ENCODE measurements at regions not wholly inside any gene's neighbourhood (a gene's known extent, or its start where the extent isn't known, plus 50 kb on each side); places are given as distances from the start of the nearest gene placed in this dataset.
"Not testable (repeated sequence)": the region's sequence is repeated elsewhere in the genome, so short reads cannot be mapped to it uniquely, and the experiment has no call there.

GRCh38 chr13:100789968-100790367 is 115.4 kb upstream of the TMTC4 start:
- Mint-ChIP-seq H3K36me3 (ENCODE audit: low read depth) (no peaks in the 10 kb centered on the region), H3K4me3 (no peak overlapping the region), H3K9me3 (peaks cover 11% of the 10 kb centered on the region), H3K4me1 (no peaks in the 10 kb centered on the region), H3K27me3 (peaks cover 10% of the 10 kb centered on the region), H3K27ac (no peak overlapping the region)
- TF ChIP-seq CTCF (IDR thresholded peaks at IDR 0.05): no peak
- DNase-seq (no peak), ATAC-seq (ENCODE audit: low read depth) (no peak)
- ChIA-PET POLR2A (no interaction called here), CTCF (no interaction called here)
- intact Hi-C loops (cut with micrococcal nuclease): no loop called here

- peaks cover 11% of the 10 kb centered on the region for H3K9me3 Mint-ChIP-seq
- ChIA-PET CTCF (no interaction called here), POLR2A (no interaction called here)
- ATAC-seq (ENCODE audit: low read depth): no peak
- H3K27me3 Mint-ChIP-seq: peaks cover 7% of the 10 kb centered on the region
- no peak overlapping the region for H3K27ac Mint-ChIP-seq
- no peak overlapping the region for H3K4me3 Mint-ChIP-seq
- H3K4me1 Mint-ChIP-seq: no peaks in the 10 kb centered on the region
- TF ChIP-seq CTCF (IDR thresholded peaks at IDR 0.05): no peak
- no peaks in the 10 kb centered on the region for H3K36me3 Mint-ChIP-seq (ENCODE audit: low read depth)
- DNase-seq: no peak
- intact Hi-C loops (cut with micrococcal nuclease): no loop called here
These were observed 114.9 kb upstream of the TMTC4 start for GRCh38 chr13:100789481-100789880.

GRCh38 chr13:100789025-100789424 is 114.4 kb upstream of the TMTC4 start:
- Mint-ChIP-seq H3K36me3 (ENCODE audit: low read depth) (no peaks in the 10 kb centered on the region), H3K27ac (no peak overlapping the region), H3K27me3 (peaks cover 7% of the 10 kb centered on the region), H3K4me1 (no peaks in the 10 kb centered on the region), H3K4me3 (no peak overlapping the region), H3K9me3 (peaks cover 11% of the 10 kb centered on the region)
- DNase-seq: no peak
- intact Hi-C loops (cut with micrococcal nuclease): no loop called here
- ATAC-seq (ENCODE audit: low read depth): no peak
- POLR2A ChIA-PET: no interaction called here
- TF ChIP-seq CTCF (IDR thresholded peaks at IDR 0.05): no peak
- CTCF ChIA-PET: no interaction called here

- no peak overlapping the region for H3K4me3 Mint-ChIP-seq
- ATAC-seq (ENCODE audit: low read depth): no peak
- intact Hi-C loops (cut with micrococcal nuclease): no loop called here
- H3K27ac Mint-ChIP-seq: no peak overlapping the region
- DNase-seq: no peak
- CTCF ChIA-PET: no interaction called here
- H3K4me1 Mint-ChIP-seq: no peaks in the 10 kb centered on the region
- TF ChIP-seq CTCF (IDR thresholded peaks at IDR 0.05): no peak
- peaks cover 7% of the 10 kb centered on the region for H3K27me3 Mint-ChIP-seq
- peaks cover 9% of the 10 kb centered on the region for H3K9me3 Mint-ChIP-seq
- no peaks in the 10 kb centered on the region for H3K36me3 Mint-ChIP-seq (ENCODE audit: low read depth)
- POLR2A ChIA-PET: no interaction called here
These were observed 113.9 kb upstream of the TMTC4 start for GRCh38 chr13:100788540-100788939.

GRCh38 chr13:100787899-100788298 is 113.3 kb upstream of the TMTC4 start:
- H3K4me3 Mint-ChIP-seq: no peak overlapping the region
- H3K27me3 Mint-ChIP-seq: peaks cover 7% of the 10 kb centered on the region
- no peaks in the 10 kb centered on the region for H3K4me1 Mint-ChIP-seq
- peaks cover 6% of the 10 kb centered on the region for H3K9me3 Mint-ChIP-seq
- ChIA-PET CTCF (no interaction called here), POLR2A (no interaction called here)
- no peak for TF ChIP-seq CTCF (IDR thresholded peaks at IDR 0.05)
- no peak for DNase-seq
- intact Hi-C loops (cut with micrococcal nuclease): no loop called here
- H3K27ac Mint-ChIP-seq: no peak overlapping the region
- H3K36me3 Mint-ChIP-seq (ENCODE audit: low read depth): no peaks in the 10 kb centered on the region
- ATAC-seq (ENCODE audit: low read depth): no peak

GRCh38 chr13:100776686-100777085 is 102.1 kb upstream of the TMTC4 start:
- H3K27ac Mint-ChIP-seq; H3K9me3 Mint-ChIP-seq; intact Hi-C loops (cut with micrococcal nuclease); H3K36me3 Mint-ChIP-seq (ENCODE audit: low read depth); H3K27me3 Mint-ChIP-seq; H3K4me3 Mint-ChIP-seq; H3K4me1 Mint-ChIP-seq; DNase-seq; ATAC-seq (ENCODE audit: low read depth); CTCF ChIA-PET; POLR2A ChIA-PET: not testable (repeated sequence)

Measured in activated B cell treated with CpG ODN at 0.5 μM for 24 hours (primary cell).